CD4-positive, alpha-beta T cell (primary cell): ENCODE measurements at regions not wholly inside any gene's neighbourhood (a gene's known extent, or its start where the extent isn't known, plus 50 kb on each side); places are given as distances from the start of the nearest gene placed in this dataset.

Source experiments
- ATAC-seq: fragments of 200-7000 bp; cut with Tn5 transposase; one replicate; pipeline ENCODE4 v1.10.0; 2022; ENCODE audit warnings: mild to moderate bottlenecking; ENCODE audit not compliant: poor library complexity
- CTCF ChIA-PET: fragments of 350-600 bp; sonication (Branson Sonifier 250); formaldehyde crosslinking; loops from one replicate; lab custom pipeline; 2021; ENCODE audit warnings: antibody characterized with exemption, inconsistent platforms; lab: Charles Lee
- POLR2A ChIA-PET: fragments of 350-600 bp; sonication (Branson Sonifier 250); formaldehyde crosslinking; loops from one replicate; lab custom pipeline; 2021; ENCODE audit warnings: antibody characterized with exemption, inconsistent platforms; lab: Charles Lee
- DNase-seq, 14 experiments: peaks; one replicate each; pipeline ENCODE4 v3.0.0-alpha.2; 2013 to 2020; ENCODE audit warnings: mixed read lengths in 2 of 14
- H3K27ac ChIP-seq, 2 donors: one replicate each; pipeline versions ENCODE4 v1.5.1 to v1.7.0; 2013; ENCODE audit warnings: low read length in 2 of 2, low read depth in 1 of 2, mild to moderate bottlenecking in 1 of 2
- H3K27me3 ChIP-seq, 2 experiments: 1 replicate in 1 of 2; 2 replicates in 1 of 2; pipeline versions ENCODE4 v1.6.1 to v1.7.0; 2013; ENCODE audit warnings: low read length in 2 of 2, control low read depth in 1 of 2, mild to moderate bottlenecking in 1 of 2, moderate library complexity in 1 of 2; ENCODE audit not compliant: insufficient read depth in 2 of 2, control insufficient read depth in 1 of 2
- H3K36me3 ChIP-seq: one replicate; pipeline ENCODE4 v1.6.1; 2013; ENCODE audit warnings: low read length, control low read depth; ENCODE audit not compliant: insufficient read depth
- H3K4me1 ChIP-seq: one replicate; pipeline ENCODE4 v1.6.1; 2013; ENCODE audit warnings: low read length, control low read depth; ENCODE audit not compliant: insufficient read depth
- H3K4me3 ChIP-seq: one replicate; pipeline ENCODE4 v1.5.1; 2013; ENCODE audit warnings: mild to moderate bottlenecking, low read length, moderate library complexity
- H3K9me3 ChIP-seq, 2 experiments: 1 replicate in 1 of 2; 2 replicates in 1 of 2; pipeline versions ENCODE4 v1.6.1 to v1.7.0; 2013; ENCODE audit warnings: low read length in 2 of 2, mild to moderate bottlenecking in 2 of 2, control low read depth in 1 of 2, moderate library complexity in 1 of 2; ENCODE audit not compliant: control insufficient read depth in 1 of 2, insufficient read depth in 1 of 2
- H3K27ac Mint-ChIP-seq: one replicate; pipeline ENCODE4 v1.8.0; 2020; ENCODE audit warnings: mixed read lengths
- H3K27me3 Mint-ChIP-seq: one replicate; pipeline ENCODE4 v1.8.0; 2021; ENCODE audit warnings: mixed read lengths
- H3K36me3 Mint-ChIP-seq: one replicate; pipeline ENCODE4 v1.8.0; 2021; ENCODE audit warnings: low read depth, mixed read lengths
- H3K4me1 Mint-ChIP-seq: one replicate; pipeline ENCODE4 v1.8.0; 2021; ENCODE audit warnings: low read depth, mixed read lengths
- H3K4me3 Mint-ChIP-seq: one replicate; pipeline ENCODE4 v1.8.0; 2020; ENCODE audit warnings: mild to moderate bottlenecking, mixed read lengths
- H3K9me3 Mint-ChIP-seq: one replicate; pipeline ENCODE4 v1.8.0; 2020; ENCODE audit warnings: mixed read lengths
- intact Hi-C, 2 experiments: fragments of 100-400 bp; cut with DNase I in 1 of 2; cut with micrococcal nuclease in 1 of 2; formaldehyde crosslinking; loops; one replicate each; pipeline versions ENCODE4 v1.15.1 to v1.9.0; 2023 to 2025; cut with DNase I, micrococcal nuclease
- TF ChIP-seq, protein P1 (sequence below): fragments of 200-600 bp; IDR thresholded peaks from one replicate; pipeline ENCODE4 v1.8.0; 2022; ENCODE audit warnings: antibody characterized with exemption, mild to moderate bottlenecking

DNA sequence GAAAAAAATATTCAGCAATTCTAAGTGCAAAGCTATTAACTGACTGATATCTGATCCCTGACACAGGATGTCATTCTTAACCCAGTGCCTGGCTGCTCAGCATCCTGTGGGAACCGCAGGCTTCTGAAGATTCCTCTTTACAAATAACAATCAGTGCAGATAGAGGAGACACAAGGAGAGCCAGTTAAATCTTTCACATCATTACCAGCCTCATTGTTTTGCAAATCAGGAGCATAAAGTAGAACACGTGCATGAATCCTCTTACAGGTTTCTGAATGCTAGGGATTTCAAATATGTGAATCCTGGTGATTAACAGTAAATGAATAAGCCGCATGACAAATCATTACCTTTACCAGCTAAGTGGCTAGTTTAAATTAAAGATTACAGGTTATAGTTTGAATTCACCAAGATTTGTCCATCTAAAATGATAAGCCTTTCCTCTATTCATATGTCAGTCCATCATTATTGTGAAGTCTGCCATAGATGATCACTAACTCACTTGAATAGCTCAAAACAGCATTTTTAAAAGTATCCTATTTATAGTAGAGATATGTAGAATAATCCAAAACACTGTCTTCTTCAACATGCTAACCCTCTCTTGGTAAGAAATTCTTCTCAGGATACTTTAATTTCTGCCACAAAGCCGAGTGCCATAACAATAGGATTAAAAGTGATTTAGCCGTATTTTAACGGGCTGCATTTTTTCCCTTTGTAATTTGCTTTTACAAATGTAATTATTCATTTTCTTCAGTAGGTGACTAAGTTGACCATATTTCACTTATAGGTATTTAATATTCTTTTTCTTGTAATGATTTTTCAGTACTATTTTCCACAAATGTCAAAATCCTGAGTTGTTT, 367.3 kb upstream of the EPHA7 start:
- no peaks in the 10 kb centered on the region for H3K27me3 ChIP-seq
- Mint-ChIP-seq H3K27me3 (no peaks in the 10 kb centered on the region), H3K4me1 (no peaks in the 10 kb centered on the region), H3K36me3 (no peaks in the 10 kb centered on the region), H3K9me3 (peaks cover 2% of the 10 kb centered on the region), H3K4me3 (no peak overlapping the region), H3K27ac (no peak overlapping the region)
- no peak overlapping the region for H3K27ac ChIP-seq
- H3K9me3 ChIP-seq, result no peaks in the 10 kb centered on the region
- intact Hi-C loops, result no loop called here
- TF ChIP-seq, protein P1, sequence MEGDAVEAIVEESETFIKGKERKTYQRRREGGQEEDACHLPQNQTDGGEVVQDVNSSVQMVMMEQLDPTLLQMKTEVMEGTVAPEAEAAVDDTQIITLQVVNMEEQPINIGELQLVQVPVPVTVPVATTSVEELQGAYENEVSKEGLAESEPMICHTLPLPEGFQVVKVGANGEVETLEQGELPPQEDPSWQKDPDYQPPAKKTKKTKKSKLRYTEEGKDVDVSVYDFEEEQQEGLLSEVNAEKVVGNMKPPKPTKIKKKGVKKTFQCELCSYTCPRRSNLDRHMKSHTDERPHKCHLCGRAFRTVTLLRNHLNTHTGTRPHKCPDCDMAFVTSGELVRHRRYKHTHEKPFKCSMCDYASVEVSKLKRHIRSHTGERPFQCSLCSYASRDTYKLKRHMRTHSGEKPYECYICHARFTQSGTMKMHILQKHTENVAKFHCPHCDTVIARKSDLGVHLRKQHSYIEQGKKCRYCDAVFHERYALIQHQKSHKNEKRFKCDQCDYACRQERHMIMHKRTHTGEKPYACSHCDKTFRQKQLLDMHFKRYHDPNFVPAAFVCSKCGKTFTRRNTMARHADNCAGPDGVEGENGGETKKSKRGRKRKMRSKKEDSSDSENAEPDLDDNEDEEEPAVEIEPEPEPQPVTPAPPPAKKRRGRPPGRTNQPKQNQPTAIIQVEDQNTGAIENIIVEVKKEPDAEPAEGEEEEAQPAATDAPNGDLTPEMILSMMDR, result no peak
- CTCF ChIA-PET, result no interaction called here
- POLR2A ChIA-PET, result no interaction called here
- DNase-seq, result no peak
- H3K4me3 ChIP-seq, result no peak overlapping the region
- no peak for ATAC-seq
- H3K4me1 ChIP-seq, result no peaks in the 10 kb centered on the region
- H3K36me3 ChIP-seq, result no peaks in the 10 kb centered on the region

DNA sequence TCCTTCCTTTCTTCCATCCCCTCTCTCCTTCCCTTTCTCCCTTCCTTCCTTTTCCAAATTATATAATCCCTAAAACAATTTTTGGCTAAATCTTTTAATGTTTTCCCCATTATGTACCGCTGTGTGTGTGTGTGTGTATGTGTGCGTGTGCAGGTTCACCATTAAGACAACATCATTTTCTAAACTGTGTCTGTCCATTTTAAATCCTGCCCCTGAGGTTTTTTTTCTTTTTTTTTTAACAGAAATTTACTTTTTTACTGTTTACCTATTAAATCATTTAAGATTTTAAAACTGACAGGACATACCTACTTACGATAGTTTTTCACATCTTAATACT, 366.3 kb upstream of the EPHA7 start:
- Mint-ChIP-seq H3K36me3 (no peaks in the 10 kb centered on the region), H3K27me3 (no peaks in the 10 kb centered on the region), H3K4me1 (no peaks in the 10 kb centered on the region), H3K9me3 (peaks cover 2% of the 10 kb centered on the region), H3K27ac (no peak overlapping the region), H3K4me3 (no peak overlapping the region)
- no peak overlapping the region for H3K4me3 ChIP-seq
- POLR2A ChIA-PET, result no interaction called here
- CTCF ChIA-PET, result no interaction called here
- TF ChIP-seq, protein P1, result no peak
- H3K9me3 ChIP-seq, result no peaks in the 10 kb centered on the region
- intact Hi-C loops, result no loop called here
- DNase-seq (no peak), ATAC-seq (no peak)
- H3K36me3 ChIP-seq, result no peaks in the 10 kb centered on the region
- no peaks in the 10 kb centered on the region for H3K4me1 ChIP-seq
- H3K27ac ChIP-seq, result no peak overlapping the region
- no peaks in the 10 kb centered on the region for H3K27me3 ChIP-seq

DNA sequence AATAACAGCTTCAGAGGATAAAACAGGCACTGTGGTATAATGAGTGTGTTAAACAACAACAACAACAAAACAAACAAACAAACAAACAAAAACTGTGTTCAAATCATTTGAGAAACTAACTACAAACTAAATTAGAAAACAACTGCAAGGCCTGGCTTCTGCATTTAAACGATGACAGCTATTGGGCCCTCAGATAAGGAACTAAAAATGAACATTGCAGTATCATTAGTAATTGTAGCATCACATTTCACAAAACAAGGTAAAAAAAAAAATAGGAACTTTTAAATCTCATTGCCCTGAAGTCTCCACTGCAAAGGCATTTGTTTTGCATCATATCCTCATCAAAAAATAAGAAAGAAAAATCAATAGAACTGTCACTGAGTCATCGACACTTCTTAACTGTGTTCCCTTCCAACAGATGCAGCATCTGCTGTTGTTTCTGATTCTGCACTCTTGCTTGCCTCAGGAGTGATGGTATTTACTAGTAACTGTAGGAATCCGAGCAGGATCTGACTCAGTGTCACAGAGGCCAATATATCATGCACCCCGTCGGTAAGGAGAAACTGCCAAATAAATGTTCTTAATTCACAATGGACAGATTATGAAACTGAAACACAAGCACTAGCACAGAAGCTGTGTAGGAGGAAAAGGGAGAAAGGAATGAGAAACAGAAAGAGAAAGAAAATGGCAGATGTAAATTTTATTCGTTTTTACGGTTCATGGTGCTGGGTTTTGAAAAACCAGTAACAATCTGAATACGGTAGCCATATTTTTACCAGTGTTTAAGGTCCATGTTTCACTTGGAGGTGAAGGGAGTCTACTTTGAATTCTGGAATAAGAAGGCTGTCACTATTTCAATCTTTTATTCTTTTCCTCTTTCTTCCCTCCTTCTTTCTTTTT, 365.7 kb upstream of the EPHA7 start:
- ChIA-PET POLR2A (no interaction called here), CTCF (no interaction called here)
- Histone ChIP-seq H3K36me3 (no peaks in the 10 kb centered on the region), H3K9me3 (no peaks in the 10 kb centered on the region), H3K27me3 (no peaks in the 10 kb centered on the region), H3K4me3 (no peak overlapping the region), H3K27ac (no peak overlapping the region), H3K4me1 (no peaks in the 10 kb centered on the region)
- TF ChIP-seq, protein P1, result no peak
- intact Hi-C loops, result no loop called here
- Mint-ChIP-seq H3K4me3 (no peak overlapping the region), H3K4me1 (no peaks in the 10 kb centered on the region), H3K36me3 (no peaks in the 10 kb centered on the region), H3K27ac (no peak overlapping the region), H3K9me3 (peaks cover 2% of the 10 kb centered on the region), H3K27me3 (no peaks in the 10 kb centered on the region)
- DNase-seq, result no peak
- ATAC-seq, result no peak
